Uterus (tissue), 3 donors: ENCODE measurements at regions not wholly inside any gene's neighbourhood (a gene's known extent, or its start where the extent isn't known, plus 50 kb on each side); places are given as distances from the start of the nearest gene placed in this dataset.

Experiments used
- DNase-seq, 2 donors: peaks; one replicate each; pipeline ENCODE4 v3.0.0-alpha.2; 2019 to 2020
- H3K27ac ChIP-seq, 2 donors: fragments of 200-600 bp; sonication (generic); 1 replicate in 1 of 2; 2 replicates in 1 of 2; pipeline ENCODE4 v1.5.1; 2016 to 2018
- H3K27me3 ChIP-seq, 2 donors: fragments of 200-600 bp; sonication (generic); one replicate each; pipeline ENCODE4 v1.5.1; 2018 to 2019; ENCODE audit warnings: control low read depth in 1 of 2
- H3K36me3 ChIP-seq, 2 donors: fragments of 200-600 bp; sonication (generic); one replicate each; pipeline ENCODE4 v1.5.1; 2019; ENCODE audit warnings: control low read depth in 1 of 2
- H3K4me1 ChIP-seq, 2 donors: fragments of 200-600 bp; sonication (generic); one replicate each; pipeline ENCODE4 v1.5.1; 2018 to 2019; ENCODE audit warnings: control low read depth in 1 of 2
- H3K4me3 ChIP-seq, 2 donors: fragments of 200-600 bp; sonication (generic); 1 replicate in 1 of 2; 2 replicates in 1 of 2; pipeline ENCODE4 v1.5.1; 2018 to 2019; ENCODE audit warnings: mild to moderate bottlenecking in 1 of 2
- H3K9me3 ChIP-seq, 2 donors: fragments of 200-600 bp; sonication (generic); one replicate each; pipeline ENCODE4 v1.5.1; 2019; ENCODE audit warnings: control low read depth in 1 of 2
- POLR2A ChIP-seq, 2 donors: fragments of 450-650 bp; IDR thresholded peaks; one replicate each; pipeline ENCODE4 v1.6.1; 2016; ENCODE audit warnings: antibody characterized with exemption in 2 of 2, mild to moderate bottlenecking in 1 of 2, moderate library complexity in 1 of 2
- intact Hi-C: fragments of 100-400 bp; cut with DNase I; formaldehyde crosslinking; loops from one replicate; pipeline ENCODE4 v1.15.1; 2023; ENCODE audit warnings: low total_unique reads
- TF ChIP-seq, protein P1 (sequence below), 4 experiments: fragments of 200-600 bp in 2 of 4; fragments of 450-650 bp in 2 of 4; sonication (generic) in 2 of 4; IDR thresholded peaks; one replicate each; pipeline ENCODE4 v1.5.1; 2016 to 2019; ENCODE audit warnings: antibody characterized with exemption in 4 of 4, mild to moderate bottlenecking in 2 of 4, moderate library complexity in 1 of 4
- donor health status: DM: yes; HTN: yes; CAD: no.

DNA sequence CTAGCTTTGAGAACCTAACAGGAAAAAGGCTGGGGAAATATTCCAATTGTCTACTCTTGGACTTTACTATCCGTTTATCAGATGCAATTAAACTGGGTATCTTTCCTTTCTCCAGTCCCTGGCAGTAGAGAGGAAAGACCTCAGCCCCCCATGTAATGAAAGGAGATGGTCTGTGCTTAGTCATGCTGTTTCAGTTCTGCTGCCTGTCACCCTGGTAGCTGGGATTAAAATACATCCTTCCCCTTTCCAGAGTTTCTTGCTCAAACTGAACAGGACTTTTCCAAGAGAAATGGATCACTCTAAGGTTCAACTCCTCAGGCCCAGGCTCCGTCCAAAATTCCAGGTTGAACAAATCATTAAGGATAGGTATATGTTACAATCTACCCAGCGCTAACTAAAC, 202.9 kb downstream of the PTEN start:
- no peaks in the 10 kb centered on the region for H3K36me3 ChIP-seq
- TF ChIP-seq, protein P1, sequence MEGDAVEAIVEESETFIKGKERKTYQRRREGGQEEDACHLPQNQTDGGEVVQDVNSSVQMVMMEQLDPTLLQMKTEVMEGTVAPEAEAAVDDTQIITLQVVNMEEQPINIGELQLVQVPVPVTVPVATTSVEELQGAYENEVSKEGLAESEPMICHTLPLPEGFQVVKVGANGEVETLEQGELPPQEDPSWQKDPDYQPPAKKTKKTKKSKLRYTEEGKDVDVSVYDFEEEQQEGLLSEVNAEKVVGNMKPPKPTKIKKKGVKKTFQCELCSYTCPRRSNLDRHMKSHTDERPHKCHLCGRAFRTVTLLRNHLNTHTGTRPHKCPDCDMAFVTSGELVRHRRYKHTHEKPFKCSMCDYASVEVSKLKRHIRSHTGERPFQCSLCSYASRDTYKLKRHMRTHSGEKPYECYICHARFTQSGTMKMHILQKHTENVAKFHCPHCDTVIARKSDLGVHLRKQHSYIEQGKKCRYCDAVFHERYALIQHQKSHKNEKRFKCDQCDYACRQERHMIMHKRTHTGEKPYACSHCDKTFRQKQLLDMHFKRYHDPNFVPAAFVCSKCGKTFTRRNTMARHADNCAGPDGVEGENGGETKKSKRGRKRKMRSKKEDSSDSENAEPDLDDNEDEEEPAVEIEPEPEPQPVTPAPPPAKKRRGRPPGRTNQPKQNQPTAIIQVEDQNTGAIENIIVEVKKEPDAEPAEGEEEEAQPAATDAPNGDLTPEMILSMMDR (IDR thresholded peaks at IDR 0.05), result no peak
- no peak for TF ChIP-seq POLR2A (IDR thresholded peaks at IDR 0.05)
- DNase-seq, result no peak
- H3K27me3 ChIP-seq, result no peaks in the 10 kb centered on the region
- no peaks in the 10 kb centered on the region for H3K9me3 ChIP-seq
- H3K27ac ChIP-seq, result no peak overlapping the region
- peaks cover 0 to 6% of the 10 kb centered on the region in 2 donors for H3K4me1 ChIP-seq
- no peak overlapping the region for H3K4me3 ChIP-seq
- intact Hi-C loops, result no loop called here

DNA sequence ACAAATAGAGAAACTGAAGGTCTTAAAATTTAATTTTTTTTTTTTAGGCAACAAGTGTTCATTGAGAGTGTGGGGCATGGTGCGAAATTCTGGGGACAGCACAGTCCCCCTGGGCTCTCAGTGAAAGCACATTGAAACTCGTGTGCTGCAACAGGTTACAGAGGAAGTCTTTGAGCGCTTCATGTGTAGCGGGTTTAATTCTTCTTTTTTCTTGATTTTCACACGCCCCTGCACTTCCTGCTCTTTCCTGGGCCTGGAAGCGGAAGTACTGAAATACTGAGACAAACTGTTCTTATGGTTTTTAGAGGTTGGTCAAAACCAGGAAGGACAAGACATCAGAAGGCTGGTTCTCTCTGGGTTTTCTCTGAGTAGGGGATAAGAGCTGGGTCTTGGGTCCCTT, 203.5 kb downstream of the PTEN start:
- DNase-seq, result no peak
- Histone ChIP-seq H3K4me1 (peaks cover 0 to 6% of the 10 kb centered on the region in 2 donors), H3K27ac (no peak overlapping the region), H3K4me3 (no peak overlapping the region), H3K27me3 (no peaks in the 10 kb centered on the region), H3K9me3 (no peaks in the 10 kb centered on the region), H3K36me3 (no peaks in the 10 kb centered on the region)
- TF ChIP-seq POLR2A (IDR thresholded peaks at IDR 0.05), result no peak
- TF ChIP-seq, protein P1 (IDR thresholded peaks at IDR 0.05), result no peak
- intact Hi-C loops, result no loop called here

DNA sequence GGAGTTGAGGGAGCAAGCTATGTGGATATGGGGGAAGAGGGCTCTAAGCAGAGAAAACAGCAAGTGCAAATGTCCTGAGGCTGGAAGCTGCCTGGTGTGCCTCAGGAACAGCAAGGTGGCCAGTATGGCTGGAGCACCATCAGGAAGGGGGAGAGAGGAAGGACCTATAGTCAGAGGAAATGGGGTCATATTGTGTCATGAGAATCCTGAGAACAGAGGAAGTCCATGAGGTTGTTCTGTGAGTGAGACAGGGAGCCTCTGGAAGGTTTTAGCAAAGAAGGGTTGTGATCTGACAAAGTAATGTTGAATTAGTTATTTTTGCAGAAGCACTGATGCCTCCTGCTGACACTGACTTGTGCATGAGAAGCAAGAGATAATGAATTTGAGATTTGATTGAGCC, 204.3 kb downstream of the PTEN start:
- Histone ChIP-seq H3K4me1 (peaks cover 0 to 6% of the 10 kb centered on the region in 2 donors), H3K4me3 (no peak overlapping the region), H3K36me3 (no peaks in the 10 kb centered on the region), H3K27ac (no peak overlapping the region), H3K9me3 (no peaks in the 10 kb centered on the region), H3K27me3 (no peaks in the 10 kb centered on the region)
- no peak for DNase-seq
- intact Hi-C loops, result no loop called here
- TF ChIP-seq, protein P1 (IDR thresholded peaks at IDR 0.05), result no peak
- TF ChIP-seq POLR2A (IDR thresholded peaks at IDR 0.05), result no peak

DNA sequence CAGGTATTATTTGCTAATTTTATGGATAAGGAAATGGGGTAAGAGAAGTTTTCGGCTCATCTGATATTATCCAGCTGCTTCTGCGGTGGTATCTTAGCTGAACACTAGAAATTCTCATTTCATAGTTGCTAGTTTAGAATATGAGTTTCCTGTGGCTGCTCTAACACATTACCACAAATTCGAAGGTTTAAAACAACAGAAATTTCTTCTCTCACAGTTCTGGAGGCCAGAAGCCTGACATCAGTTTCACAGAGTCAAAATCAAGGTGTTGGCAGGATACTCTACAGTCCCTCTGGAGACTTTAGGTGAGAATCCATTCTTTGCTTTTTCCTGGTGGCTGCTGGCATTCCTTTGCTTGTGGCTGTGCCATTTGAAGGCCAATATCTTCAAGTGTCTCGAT, 205.9 kb downstream of the PTEN start:
- no peaks in the 10 kb centered on the region for H3K4me1 ChIP-seq
- no peak overlapping the region for H3K27ac ChIP-seq
- no peak for TF ChIP-seq POLR2A (IDR thresholded peaks at IDR 0.05)
- TF ChIP-seq, protein P1 (IDR thresholded peaks at IDR 0.05), result no peak
- intact Hi-C loops, result no loop called here
- no peaks in the 10 kb centered on the region for H3K9me3 ChIP-seq
- no peak for DNase-seq
- no peaks in the 10 kb centered on the region for H3K27me3 ChIP-seq
- H3K36me3 ChIP-seq, result no peaks in the 10 kb centered on the region
- H3K4me3 ChIP-seq, result no peak overlapping the region

DNA sequence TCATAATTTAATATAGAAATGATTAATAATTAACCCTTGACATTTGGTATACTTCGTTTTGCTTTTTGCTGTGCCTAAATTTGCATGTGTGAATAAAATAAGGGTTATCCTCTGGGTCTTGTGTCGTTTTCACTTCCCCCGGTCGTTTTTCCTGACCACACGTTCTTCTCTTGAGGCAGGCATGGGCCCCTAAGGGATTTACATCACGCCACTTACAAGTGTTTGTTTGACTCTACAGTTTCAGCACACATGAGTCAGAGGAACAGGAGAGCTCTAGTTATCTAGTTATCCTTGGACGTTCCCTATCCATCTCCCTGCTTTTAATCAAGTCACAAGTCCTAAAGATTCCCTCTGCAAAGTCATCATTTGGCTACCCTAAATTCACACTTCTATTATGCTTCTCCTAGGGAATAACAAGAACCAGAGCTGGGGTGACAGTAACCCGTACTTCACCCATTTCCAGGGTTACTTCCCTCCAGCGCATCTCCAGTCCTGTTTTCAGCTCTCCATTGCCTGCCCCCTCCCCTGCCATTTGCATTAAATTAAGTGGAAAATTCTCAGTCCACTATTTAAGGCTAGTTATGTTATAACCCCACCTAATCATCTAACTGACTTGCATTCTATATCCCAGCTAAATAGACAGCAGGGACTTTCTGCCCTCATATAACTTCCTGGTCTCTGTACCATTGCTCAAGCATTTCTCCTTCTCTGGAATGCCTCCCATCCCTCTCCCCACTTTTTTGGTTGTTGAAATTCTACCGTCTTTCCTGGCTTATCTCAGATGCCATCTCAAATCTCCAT, 206.9 kb downstream of the PTEN start:
- DNase-seq, result no peak
- H3K36me3 ChIP-seq, result no peaks in the 10 kb centered on the region
- H3K9me3 ChIP-seq, result no peaks in the 10 kb centered on the region
- TF ChIP-seq, protein P1 (IDR thresholded peaks at IDR 0.05), result no peak
- no peak for TF ChIP-seq POLR2A (IDR thresholded peaks at IDR 0.05)
- H3K4me3 ChIP-seq, result no peak overlapping the region
- H3K27ac ChIP-seq, result no peak overlapping the region
- no peaks in the 10 kb centered on the region for H3K27me3 ChIP-seq
- intact Hi-C loops, result no loop called here
- H3K4me1 ChIP-seq, result no peaks in the 10 kb centered on the region
